Right ventricle myocardium superior (tissue), 1 donor: ENCODE measurements at regions not wholly inside any gene's neighbourhood (a gene's known extent, or its start where the extent isn't known, plus 50 kb on each side); places are given as distances from the start of the nearest gene placed in this dataset.
"Not testable (repeated sequence)": the region's sequence is repeated elsewhere in the genome, so short reads cannot be mapped to it uniquely, and the experiment has no call there.

ENCODE experiments used
- ATAC-seq: fragments of 200-7000 bp; cut with Tn5 transposase; one replicate; pipeline ENCODE4 v1.9.1; 2020; ENCODE audit warnings: mild to moderate bottlenecking; ENCODE audit not compliant: poor library complexity
- DNase-seq: peaks from one replicate; pipeline ENCODE4 v3.0.0-alpha.2; 2020
- intact Hi-C: fragments of 100-400 bp; cut with DNase I; formaldehyde crosslinking; loops from one replicate; pipeline ENCODE4 v1.11.2; 2022
- donor health status: DM: no; HTN: yes; CAD: no; lungs with severe emphysema.

DNA sequence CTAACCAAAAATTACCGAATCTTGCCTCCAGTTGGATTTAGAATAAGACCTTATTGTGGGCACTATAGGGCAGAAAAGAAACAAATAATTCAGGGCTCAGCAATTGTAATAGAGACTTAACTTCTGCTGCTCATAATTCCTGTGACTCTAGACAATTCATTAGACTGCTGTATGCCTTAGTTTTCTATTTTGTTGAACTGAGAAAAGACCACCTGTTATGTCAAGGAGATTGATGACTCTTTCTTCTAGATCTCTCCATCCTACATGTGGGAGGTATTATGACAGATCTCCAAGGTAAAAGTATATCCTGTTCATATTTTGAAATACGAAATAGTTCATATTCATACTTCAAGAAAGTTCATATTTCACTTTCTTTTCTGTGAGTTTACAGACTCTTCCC is 605.1 kb downstream of the PSAT1 start:
- ATAC-seq = no peak
- no peak for DNase-seq
- intact Hi-C loops = no loop called here

DNA sequence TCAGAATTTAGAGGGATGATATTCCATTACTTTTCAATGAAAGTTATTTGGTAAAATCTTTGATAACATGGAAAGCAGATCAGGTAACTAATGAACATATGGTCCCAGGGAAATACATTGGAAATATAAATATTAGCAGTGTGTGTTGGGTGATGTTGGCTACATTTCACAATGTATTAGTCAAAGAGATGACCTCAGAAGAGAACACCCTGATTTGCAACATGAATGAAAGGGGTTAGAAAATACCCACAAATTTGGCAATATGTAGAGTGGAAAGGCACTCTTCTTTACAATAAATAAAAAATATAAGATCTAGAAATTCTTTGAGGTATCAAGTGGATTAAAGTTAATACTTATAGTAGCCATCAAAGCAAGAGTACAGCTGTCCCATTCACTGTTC is 606.7 kb downstream of the PSAT1 start:
- DNase-seq = no peak
- intact Hi-C loops = no loop called here
- ATAC-seq = no peak

DNA sequence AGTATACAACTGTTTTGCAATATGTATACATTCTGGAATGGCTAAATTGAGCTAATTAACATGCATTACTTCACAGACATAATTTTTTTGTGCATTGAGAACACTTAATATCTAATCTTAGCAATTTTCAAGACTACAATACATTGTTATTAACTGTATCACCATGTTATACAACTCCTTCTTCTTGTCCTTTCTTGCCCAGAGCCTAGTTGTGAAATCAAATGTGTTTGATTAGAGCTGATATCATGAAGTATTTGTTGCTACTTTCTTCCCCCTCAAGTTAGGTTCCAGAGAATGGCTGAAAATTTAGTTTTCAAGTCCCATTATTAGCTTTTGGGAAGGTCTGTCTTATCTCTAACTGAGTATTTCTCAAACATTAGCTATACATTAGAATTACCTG is 607.8 kb downstream of the PSAT1 start:
- intact Hi-C loops = no loop called here
- DNase-seq (no peak), ATAC-seq (no peak)

DNA sequence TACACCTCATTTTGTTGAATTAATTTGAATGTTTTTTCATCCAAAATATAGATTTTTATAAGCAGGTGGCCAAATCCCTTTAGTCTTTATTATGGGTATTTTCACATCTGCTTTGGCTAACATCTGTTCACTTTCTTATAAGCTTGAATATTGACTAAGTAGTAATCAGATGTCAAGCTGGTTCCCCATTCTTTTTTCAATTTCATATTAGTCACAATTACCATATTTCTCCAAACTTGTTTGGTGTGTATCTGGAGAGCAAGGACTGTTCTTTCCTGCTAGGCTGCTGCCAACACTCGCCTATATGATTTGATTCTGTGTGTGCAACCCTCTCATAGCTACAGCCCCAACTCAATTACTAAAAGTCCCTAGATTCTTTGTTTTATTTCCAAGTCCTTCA is 608.5 kb downstream of the PSAT1 start:
- DNase-seq (no peak), ATAC-seq (no peak)
- intact Hi-C loops = no loop called here

DNA sequence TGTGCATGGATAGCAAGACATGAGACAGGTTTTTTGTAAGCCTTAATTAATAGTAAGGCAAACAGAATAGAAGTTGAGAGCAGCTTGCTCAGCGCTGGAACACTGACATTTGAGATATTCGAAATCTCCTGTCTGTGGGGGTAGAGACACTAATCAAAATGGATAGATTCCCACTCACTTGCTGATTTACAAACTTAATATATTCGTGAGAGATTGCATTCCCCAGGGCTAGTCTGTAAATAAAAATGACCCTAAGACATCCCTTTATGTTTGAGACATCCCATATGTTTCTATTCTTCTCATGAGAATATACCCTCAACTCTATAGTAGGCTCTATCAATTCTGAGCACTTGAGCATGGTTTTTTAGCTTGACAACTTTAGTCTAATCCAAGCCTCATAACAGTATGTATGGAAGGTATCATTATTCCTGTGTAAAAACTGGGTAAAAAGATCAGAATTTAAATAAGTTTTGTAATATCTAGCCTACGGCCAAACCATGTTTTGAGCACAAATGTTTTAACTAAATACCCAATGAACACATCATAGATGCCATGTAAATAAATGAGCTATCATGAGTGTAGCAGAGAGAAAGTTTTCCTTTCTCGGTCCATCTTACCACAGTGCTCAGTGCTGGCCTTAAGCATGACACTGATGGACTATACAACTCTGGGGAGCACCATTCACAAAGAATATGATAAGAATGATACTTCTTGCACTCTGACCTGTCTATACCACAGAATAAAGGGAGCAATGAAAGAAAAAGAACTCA is 609.2 kb downstream of the PSAT1 start:
- no peak for ATAC-seq
- intact Hi-C loops = no loop called here

DNA sequence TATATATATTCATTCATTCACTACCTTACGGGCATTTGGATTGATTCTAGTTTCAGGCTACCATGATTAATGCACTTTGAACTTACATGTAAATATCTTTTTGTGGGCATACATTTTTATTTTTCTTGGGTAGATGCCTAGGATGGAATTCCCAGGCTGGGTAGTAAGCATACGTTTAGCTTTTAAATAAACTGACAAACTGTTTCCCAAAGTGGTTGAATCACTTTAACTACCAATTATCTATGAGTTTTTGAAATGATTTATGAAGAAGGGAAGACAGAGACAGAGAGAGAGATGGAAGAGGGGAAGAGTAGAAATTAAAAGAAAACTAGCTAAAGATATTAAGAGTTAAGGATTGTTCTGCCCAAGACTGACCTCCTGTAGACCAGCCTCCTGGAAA is 612.6 kb downstream of the PSAT1 start:
- ATAC-seq = no peak
- intact Hi-C loops = no loop called here
- DNase-seq = no peak

More for the DNA sequence above, 609.2 kb downstream of the PSAT1 start:
- DNase-seq = no peak

DNA sequence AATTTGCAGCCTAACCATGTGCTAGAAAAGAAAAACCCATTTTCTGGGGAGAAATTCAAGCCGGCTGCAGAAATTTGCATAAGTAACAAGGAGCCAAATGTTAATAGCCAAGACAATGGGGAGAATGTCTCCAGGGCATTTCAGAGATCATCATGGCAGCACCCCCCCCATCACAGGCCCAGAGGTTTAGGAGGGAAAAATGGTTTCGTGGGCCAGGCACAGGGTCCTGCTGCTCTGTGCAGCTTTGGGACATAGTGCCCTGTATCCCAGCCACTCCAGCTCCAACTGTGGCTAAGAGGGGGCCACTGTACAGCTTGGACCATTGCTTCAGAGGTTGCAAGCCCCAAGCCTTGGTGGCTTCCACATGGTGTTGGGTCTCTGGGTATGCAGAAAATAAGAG is 620.0 kb downstream of the PSAT1 start:
- DNase-seq, intact Hi-C loops, ATAC-seq: not testable (repeated sequence)

DNA sequence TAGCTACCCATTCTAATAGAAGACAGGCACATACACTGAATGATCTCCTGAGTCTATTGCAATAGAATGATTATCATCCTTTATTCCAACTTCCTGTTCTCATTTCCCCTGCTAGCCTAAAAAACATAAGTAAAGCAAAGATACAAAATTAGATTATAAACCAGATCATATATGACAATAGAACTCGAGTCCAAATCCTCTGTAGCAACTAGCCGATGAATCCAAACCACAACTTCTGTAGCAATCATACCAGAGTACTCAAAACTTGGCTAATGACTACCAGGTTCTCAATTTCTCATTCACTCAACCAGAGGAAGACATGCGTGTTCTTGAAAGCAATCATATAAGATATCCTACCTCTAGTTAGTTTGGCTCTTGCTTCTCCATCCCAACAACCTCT is 622.1 kb downstream of the PSAT1 start:
- ATAC-seq (no peak), DNase-seq (no peak)
- intact Hi-C loops = no loop called here

DNA sequence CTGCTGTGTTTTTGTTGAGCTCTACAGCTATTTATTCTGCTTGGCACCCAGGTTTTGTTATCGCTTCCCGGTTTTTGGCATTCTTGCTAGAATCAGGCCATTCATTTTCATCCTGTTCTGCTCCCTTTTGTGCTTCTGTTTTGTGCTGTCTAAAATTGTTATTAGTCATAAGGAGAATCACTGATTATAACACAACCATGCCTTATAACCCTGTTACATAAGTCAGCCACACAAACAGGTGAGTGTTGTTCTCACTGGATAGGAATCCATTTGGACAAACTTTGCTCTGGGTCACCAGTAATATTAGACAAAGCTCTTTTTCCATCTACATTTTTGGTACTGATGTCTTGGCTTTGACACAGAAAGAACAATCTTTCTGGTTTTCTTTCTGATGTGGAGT is 622.8 kb downstream of the PSAT1 start:
- ATAC-seq = no peak
- intact Hi-C loops = no loop called here
- no peak for DNase-seq

DNA sequence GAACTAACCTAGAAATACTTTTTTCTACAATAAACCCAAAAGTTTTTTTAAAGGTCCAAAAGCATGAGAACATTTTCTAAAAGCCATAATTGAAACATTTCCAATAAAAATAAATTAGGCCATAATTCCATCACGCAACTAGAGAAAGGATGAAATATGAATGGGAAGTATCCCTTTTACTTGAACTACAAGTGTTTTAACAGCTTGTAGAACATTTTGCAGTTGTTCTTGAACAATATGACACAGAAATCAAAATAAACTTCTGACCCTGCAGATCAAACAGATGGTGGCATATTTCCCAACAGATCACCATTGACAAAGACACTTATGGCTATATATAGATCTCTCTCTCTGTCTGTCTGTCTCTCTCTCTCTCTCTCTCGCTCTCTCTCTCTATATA is 624.4 kb downstream of the PSAT1 start:
- intact Hi-C loops = no loop called here
- DNase-seq (no peak), ATAC-seq (no peak)

DNA sequence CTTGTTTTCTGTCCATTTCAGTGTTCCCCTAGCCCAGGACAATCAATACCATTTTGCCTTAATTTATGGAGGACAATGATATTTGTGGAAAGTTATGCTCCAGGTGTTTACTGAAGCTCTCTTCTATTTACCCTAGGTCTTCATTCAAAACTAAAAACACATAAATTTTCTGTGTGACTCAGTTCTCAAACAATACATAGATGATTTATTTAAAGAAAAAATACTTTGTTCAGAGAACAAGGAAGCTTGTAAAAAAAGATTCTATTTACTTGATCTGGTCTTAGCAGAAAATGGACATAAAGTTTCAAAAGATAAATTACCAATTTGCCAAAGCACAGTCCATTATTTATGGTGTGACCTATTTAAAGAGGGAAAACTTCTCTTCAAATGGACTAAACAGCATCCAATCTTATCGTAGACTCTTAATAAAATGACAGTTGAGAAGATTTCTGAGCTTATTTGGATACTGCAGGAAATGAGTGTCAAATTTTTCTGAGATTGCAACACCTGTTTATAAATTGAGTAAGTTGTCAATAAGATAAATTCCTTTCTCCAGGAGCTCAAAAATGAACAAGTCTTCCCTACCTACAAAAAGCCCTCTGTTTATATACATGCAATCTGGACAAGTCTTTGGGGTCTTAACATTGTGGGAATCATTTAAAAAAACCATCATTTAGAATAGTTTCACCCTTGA is 627.2 kb downstream of the PSAT1 start:
- DNase-seq (no peak), ATAC-seq (no peak)
- intact Hi-C loops = no loop called here

DNA sequence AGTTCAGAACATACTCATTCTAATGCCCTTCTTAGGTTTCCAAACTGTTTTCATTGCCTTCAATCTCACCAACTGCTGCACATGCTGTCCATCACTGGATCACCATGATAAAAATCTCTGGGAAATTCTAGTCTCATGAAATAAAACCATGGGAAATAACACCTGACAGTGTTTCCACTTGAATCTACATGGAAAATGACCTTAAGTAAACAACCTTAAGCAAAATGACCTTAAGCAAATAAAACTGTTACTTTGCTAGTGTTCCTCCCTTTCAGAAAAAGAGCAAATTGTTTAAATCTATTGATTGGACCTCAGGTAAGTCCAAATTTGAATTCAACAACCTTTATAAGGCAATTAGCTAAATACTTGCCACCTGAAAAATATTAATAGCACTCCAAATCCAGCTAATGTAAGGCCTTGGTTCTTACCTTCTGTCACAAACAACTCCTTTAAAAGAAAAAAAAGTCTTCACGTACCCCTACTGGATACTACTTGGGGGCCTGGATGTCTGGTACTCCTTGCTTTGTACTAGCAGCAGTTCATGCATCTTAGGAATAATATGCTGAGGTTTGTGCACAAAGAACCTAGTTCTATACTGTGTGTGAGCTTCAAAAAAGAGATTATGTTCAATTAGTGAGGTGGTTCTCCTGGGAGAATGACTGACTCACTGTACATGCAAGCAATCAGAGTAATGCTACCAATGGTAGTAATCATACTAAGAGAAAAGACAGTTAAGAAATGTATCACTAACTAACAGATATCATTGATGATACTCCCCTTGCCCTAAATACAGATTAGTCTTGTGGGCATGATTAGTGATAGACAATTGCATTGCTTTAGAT is 630.4 kb downstream of the PSAT1 start:
- ATAC-seq = no peak
- intact Hi-C loops = no loop called here
- DNase-seq = no peak

DNA sequence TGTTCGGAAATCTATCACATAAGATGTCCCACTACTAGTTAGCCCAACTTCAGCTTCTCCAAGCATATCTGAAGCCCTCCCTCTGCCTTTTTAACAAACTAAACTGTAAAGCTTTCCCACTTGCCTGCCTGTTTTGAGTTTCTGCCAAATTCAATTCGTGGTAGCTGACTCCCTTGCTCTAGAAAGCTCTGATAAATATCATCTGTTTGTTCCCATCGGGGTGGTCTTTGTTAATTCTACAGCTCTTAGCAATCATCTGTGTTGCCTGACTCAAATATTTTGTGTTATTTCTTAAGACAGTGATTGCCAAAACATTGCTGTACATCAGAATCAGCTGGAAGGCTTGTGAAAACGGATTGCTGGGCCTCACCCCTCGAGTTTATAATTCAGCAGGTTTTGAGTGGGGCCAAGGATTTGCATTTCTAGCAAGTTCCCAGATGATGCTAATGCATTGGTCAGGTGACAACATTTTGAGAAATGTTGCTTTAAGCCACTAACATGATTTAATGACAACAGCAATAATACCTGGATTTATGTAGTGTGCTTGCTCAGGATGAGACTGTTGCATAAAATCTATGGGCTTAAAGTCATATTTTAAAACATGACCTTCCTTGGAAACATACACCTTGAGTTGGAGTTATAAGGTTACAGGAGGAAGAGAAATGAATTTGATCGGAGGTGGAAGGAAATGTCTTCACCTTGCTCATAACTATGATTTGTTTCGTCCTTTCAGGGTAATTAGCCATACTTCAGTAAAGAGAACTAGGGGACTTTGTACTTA is 631.9 kb downstream of the PSAT1 start:
- no peak for DNase-seq

DNA sequence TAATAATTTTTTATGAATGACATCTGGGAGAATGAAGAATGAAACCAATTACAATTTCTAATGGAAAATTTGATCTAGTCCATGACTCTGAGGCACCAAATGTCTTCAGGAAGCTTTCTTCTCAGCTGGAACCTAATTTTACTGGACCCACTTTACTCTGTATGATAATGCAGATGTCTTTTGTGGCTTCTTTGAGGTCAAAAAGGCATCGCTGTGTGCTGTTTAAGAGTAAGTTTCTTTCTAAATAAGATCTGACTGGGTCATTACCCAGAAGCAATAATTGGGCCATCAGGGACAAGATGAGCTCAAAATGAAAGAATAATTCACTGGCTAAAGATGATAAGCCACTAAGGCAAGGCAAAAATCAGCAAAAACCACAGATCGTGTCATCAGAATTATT is 633.4 kb downstream of the PSAT1 start:
- intact Hi-C loops = no loop called here
- ATAC-seq = no peak
- DNase-seq = no peak

More for the DNA sequence above, 631.9 kb downstream of the PSAT1 start:
- intact Hi-C loops = no loop called here
- ATAC-seq = no peak

DNA sequence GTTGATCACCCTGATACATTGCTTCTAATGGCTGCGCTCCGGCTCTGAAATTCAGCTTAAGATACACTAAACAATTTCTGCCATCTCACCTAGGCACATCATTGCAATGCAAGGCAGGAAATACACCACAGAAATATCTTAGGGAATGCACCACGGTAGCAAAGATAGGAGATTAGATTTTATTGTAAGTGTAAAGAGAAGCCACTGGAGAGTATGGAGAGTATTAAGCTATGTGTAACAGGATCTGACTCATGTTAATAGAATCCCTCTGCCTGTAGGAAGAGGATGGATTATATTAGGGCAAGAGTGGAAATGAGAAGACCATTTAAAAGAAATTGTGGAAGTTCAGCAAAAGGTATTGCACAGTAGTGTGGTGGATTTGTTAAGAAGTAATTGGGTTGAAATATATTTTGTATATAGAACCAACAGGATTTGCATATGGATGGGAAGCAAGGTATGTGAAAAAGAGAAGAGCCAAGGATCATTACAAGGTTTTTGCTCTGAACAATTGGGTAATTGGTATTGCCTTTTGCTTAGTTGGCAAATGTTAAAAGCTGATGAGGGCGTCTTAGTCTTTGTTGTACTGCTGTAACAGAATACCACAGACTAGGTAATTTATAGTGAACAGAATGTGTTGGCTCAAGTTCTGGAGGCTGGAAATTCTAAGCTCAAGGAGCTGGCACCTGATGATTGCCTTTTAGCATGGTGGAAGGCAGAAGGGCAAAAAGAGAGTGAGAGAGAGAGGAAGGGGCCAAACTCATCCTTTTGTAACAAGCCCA is 636.1 kb downstream of the PSAT1 start:
- ATAC-seq (no peak), DNase-seq (no peak)
- intact Hi-C loops = no loop called here

DNA sequence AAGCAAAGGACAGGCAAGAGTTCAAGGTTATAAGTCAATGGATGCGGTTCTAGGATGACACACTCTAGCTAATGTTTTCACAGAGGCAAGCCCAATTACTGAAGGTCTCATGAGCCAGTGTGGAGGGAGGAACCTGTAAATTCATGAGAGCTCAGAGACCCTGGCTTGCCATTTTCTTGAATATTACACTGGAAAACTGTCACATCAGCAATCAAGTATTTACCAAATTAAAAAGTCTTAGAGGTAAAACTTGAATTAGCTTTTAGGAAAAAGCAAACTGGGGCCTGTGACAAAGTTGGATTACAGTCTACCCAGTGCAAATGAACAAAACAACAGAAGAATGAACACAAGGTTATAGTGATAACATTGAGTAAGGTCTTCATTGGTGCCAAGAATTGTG is 636.9 kb upstream of the TLE4 start:
- DNase-seq = no peak
- no peak for ATAC-seq
- intact Hi-C loops = no loop called here

DNA sequence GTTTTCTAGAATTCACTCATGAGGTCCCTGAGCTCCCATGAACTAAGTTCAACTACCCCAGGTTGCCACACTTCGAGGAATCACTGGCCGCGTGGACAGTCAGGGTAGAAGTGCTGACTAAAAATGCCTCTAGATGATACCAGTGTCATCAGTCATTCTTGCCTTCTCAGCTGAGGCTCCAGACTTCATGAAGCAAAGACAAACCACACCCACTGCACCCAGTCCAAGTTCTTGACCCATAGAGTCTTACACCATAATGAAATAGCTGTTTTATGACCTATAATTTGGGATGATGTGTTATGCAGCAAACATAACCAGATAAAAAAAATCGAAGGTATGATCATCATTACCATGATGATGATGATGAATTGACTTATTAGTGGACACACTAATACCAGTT is 632.9 kb upstream of the TLE4 start:
- intact Hi-C loops = no loop called here
- no peak for ATAC-seq
- no peak for DNase-seq

DNA sequence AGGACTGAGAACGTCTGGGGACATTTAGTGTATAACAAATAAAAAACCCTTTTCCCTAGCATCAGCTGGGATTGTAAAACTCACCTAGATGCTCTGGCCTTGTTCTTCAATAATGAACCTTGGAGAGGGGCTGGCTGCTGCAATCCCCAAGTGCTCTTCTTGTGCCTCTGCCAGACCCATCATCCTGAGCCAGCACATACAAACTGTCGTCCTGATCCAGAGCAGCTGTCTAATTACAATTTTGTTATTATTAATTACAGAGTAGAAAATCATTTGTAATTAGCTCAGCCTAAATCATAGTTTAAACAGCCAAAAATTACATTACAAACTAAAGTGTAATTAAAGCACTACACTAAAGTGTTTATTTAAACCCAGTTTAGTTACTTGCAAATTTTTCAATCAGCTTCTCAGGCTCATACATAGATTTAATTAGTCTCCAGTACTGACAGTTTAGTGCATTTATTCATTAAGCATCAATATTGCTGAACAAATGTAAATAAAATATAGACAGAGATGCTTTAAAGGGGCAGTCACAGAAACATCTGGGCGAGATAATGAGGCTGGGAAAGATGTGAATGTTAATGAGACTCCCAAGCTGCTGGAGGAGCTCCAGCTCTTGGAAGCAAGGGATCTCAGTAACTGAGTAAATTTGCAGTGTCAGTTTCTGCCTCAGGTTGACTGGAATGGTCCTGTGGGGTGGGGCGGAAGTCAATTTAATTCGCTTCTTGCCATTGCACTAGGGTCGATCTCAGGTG is 632.3 kb upstream of the TLE4 start:
- ATAC-seq (no peak), DNase-seq (no peak)
- intact Hi-C loops = no loop called here
